ENCODE measurements at regions not wholly inside any gene's neighbourhood (a gene's known extent, or its start where the extent isn't known, plus 50 kb on each side); places are given as distances from the start of the nearest gene placed in this dataset.

- TF ChIP-seq EZH2phosphoT487 (IDR thresholded peaks at IDR 0.05): no peak
- TF ChIP-seq EZH2 (IDR thresholded peaks at IDR 0.05): no peak
- TF ChIP-seq, protein P1, sequence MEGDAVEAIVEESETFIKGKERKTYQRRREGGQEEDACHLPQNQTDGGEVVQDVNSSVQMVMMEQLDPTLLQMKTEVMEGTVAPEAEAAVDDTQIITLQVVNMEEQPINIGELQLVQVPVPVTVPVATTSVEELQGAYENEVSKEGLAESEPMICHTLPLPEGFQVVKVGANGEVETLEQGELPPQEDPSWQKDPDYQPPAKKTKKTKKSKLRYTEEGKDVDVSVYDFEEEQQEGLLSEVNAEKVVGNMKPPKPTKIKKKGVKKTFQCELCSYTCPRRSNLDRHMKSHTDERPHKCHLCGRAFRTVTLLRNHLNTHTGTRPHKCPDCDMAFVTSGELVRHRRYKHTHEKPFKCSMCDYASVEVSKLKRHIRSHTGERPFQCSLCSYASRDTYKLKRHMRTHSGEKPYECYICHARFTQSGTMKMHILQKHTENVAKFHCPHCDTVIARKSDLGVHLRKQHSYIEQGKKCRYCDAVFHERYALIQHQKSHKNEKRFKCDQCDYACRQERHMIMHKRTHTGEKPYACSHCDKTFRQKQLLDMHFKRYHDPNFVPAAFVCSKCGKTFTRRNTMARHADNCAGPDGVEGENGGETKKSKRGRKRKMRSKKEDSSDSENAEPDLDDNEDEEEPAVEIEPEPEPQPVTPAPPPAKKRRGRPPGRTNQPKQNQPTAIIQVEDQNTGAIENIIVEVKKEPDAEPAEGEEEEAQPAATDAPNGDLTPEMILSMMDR (IDR thresholded peaks at IDR 0.05): no peak
- Histone ChIP-seq H3K27ac (no peak overlapping the region), H3K4me1 (peaks cover 5% of the 10 kb centered on the region), H4K20me1 (ENCODE audit: low read depth) (no peaks in the 10 kb centered on the region), H3F3A (ENCODE audit: low read depth) (no peaks in the 10 kb centered on the region), H3K27me3 (no peaks in the 10 kb centered on the region), H3K79me2 (ENCODE audit: low read depth) (no peaks in the 10 kb centered on the region), H2AFZ (replicated peaks) (no peak overlapping the region), H3K9me3 (ENCODE audit: low read depth) (no peaks in the 10 kb centered on the region), H3K4me3 (no peak overlapping the region), H3K4me2 (no peak overlapping the region), H3K36me3 (no peaks in the 10 kb centered on the region), H3K9ac (no peak overlapping the region)
- H3K4me3 Mint-ChIP-seq: no peak overlapping the region
- H3K4me1 Mint-ChIP-seq: no peaks in the 10 kb centered on the region
- H3K36me3 Mint-ChIP-seq: no peaks in the 10 kb centered on the region
- no peak for DNase-seq (ENCODE audit: low spot score)
- no peak overlapping the region for H3K27ac Mint-ChIP-seq
- no peaks in the 10 kb centered on the region for H3K9me3 Mint-ChIP-seq
- H3K27me3 Mint-ChIP-seq (ENCODE audit: insufficient read depth, low read depth): no peaks in the 10 kb centered on the region
Measured at GRCh38 chr3:104553121-104553520, 813.6 kb upstream of the ALCAM start.

- peaks cover 2% of the 10 kb centered on the region for H3K4me1 Mint-ChIP-seq
- Histone ChIP-seq H2AFZ (replicated peaks) (no peak overlapping the region), H3K79me2 (ENCODE audit: low read depth) (no peaks in the 10 kb centered on the region), H3K4me1 (peaks cover 5% of the 10 kb centered on the region), H3K27me3 (no peaks in the 10 kb centered on the region), H3K9me3 (ENCODE audit: low read depth) (no peaks in the 10 kb centered on the region), H3K4me3 (no peak overlapping the region), H3K4me2 (no peak overlapping the region), H3F3A (ENCODE audit: low read depth) (no peaks in the 10 kb centered on the region), H3K36me3 (no peaks in the 10 kb centered on the region), H3K9ac (no peak overlapping the region), H3K27ac (no peak overlapping the region), H4K20me1 (ENCODE audit: low read depth) (no peaks in the 10 kb centered on the region)
- no peak overlapping the region for H3K27ac Mint-ChIP-seq
- DNase-seq (ENCODE audit: low spot score): no peak
- no peaks in the 10 kb centered on the region for H3K36me3 Mint-ChIP-seq
- TF ChIP-seq, protein P1 (IDR thresholded peaks at IDR 0.05): no peak
- no peak for TF ChIP-seq EZH2 (IDR thresholded peaks at IDR 0.05)
- no peak for TF ChIP-seq EZH2phosphoT487 (IDR thresholded peaks at IDR 0.05)
- H3K4me3 Mint-ChIP-seq: no peak overlapping the region
- H3K9me3 Mint-ChIP-seq: peaks cover 3% of the 10 kb centered on the region
- H3K27me3 Mint-ChIP-seq (ENCODE audit: insufficient read depth, low read depth): no peaks in the 10 kb centered on the region
Measured at GRCh38 chr3:104554425-104554824, 812.3 kb upstream of the ALCAM start.

- Histone ChIP-seq H3K9ac (no peak overlapping the region), H3K4me2 (no peak overlapping the region), H3F3A (ENCODE audit: low read depth) (no peaks in the 10 kb centered on the region), H3K27me3 (no peaks in the 10 kb centered on the region), H3K4me3 (no peak overlapping the region), H3K4me1 (peaks cover 5% of the 10 kb centered on the region), H3K9me3 (ENCODE audit: low read depth) (no peaks in the 10 kb centered on the region), H4K20me1 (ENCODE audit: low read depth) (no peaks in the 10 kb centered on the region), H3K27ac (no peak overlapping the region), H3K36me3 (no peaks in the 10 kb centered on the region), H2AFZ (replicated peaks) (no peak overlapping the region), H3K79me2 (ENCODE audit: low read depth) (no peaks in the 10 kb centered on the region)
- Mint-ChIP-seq H3K27ac (no peak overlapping the region), H3K4me1 (peaks cover 2% of the 10 kb centered on the region), H3K27me3 (ENCODE audit: insufficient read depth, low read depth) (no peaks in the 10 kb centered on the region), H3K4me3 (no peak overlapping the region), H3K9me3 (peaks cover 3% of the 10 kb centered on the region), H3K36me3 (no peaks in the 10 kb centered on the region)
- DNase-seq (ENCODE audit: low spot score): no peak
- TF ChIP-seq EZH2 (IDR thresholded peaks at IDR 0.05): no peak
- no peak for TF ChIP-seq EZH2phosphoT487 (IDR thresholded peaks at IDR 0.05)
- TF ChIP-seq, protein P1 (IDR thresholded peaks at IDR 0.05): no peak
Measured at GRCh38 chr3:104555728-104556127, 811.0 kb upstream of the ALCAM start.

All from neural progenitor cell (in vitro differentiated cells).